Keratinocyte (primary cell): ENCODE measurements at regions not wholly inside any gene's neighbourhood (a gene's known extent, or its start where the extent isn't known, plus 50 kb on each side); places are given as distances from the start of the nearest gene placed in this dataset.

Source experiments
- DNase-seq: peaks from one replicate; pipeline ENCODE4 v3.0.0-alpha.2; 2011; ENCODE audit warnings: low read depth, missing footprints, low spot score
- FAIRE-seq: peaks from 2 replicates; lab custom pipeline; 2011; peaks lifted over from hg19 to GRCh38; lab: Jason Lieb, UNC
- H2AFZ ChIP-seq: 2 replicates; pipeline ENCODE4 v1.6.0; 2012; ENCODE audit warnings: low read length, control low read depth, inconsistent platforms; ENCODE audit not compliant: control insufficient read depth
- H3K27ac ChIP-seq: 2 replicates; pipeline ENCODE4 v1.5.1; 2011; ENCODE audit warnings: low read length; ENCODE audit not compliant: control insufficient read depth, insufficient read depth
- H3K27me3 ChIP-seq: 3 replicates; pipeline ENCODE4 v1.6.0; 2011; ENCODE audit warnings: low read length; ENCODE audit not compliant: control insufficient read depth, insufficient read depth; ENCODE audit errors: extremely low read depth
- H3K36me3 ChIP-seq, 2 experiments: 2 replicates in 1 of 2; 3 replicates in 1 of 2; pipeline ENCODE4 v1.5.1; 2011; ENCODE audit warnings: low read length in 2 of 2, mild to moderate bottlenecking in 1 of 2; ENCODE audit not compliant: control insufficient read depth in 2 of 2, insufficient read depth in 2 of 2; ENCODE audit errors: extremely low read depth in 1 of 2
- H3K4me1 ChIP-seq: 3 replicates; pipeline ENCODE4 v1.5.1; 2011; ENCODE audit warnings: low read length; ENCODE audit not compliant: control insufficient read depth, insufficient read depth; ENCODE audit errors: extremely low read depth
- H3K4me2 ChIP-seq: 3 replicates; pipeline ENCODE4 v1.6.0; 2011; ENCODE audit warnings: low read depth, low read length; ENCODE audit not compliant: control insufficient read depth, insufficient read depth; ENCODE audit errors: extremely low read depth
- H3K4me3 ChIP-seq, 3 experiments: fragments of 200-600 bp in 1 of 3; sonication (generic) in 1 of 3; 2 replicates in 2 of 3; 3 replicates in 1 of 3; pipeline ENCODE4 v1.5.1; 2011 to 2016; ENCODE audit warnings: low read length in 3 of 3, mild to moderate bottlenecking in 3 of 3, control low read depth in 2 of 3, inconsistent platforms in 1 of 3, low read depth in 1 of 3, mixed read lengths in 1 of 3, mixed run types in 1 of 3, moderate library complexity in 1 of 3; ENCODE audit not compliant: control insufficient read depth in 2 of 3, insufficient read depth in 2 of 3; ENCODE audit errors: extremely low read depth in 1 of 3
- H3K79me2 ChIP-seq: 2 replicates; pipeline ENCODE4 v1.6.0; 2012; ENCODE audit warnings: low read length; ENCODE audit not compliant: control insufficient read depth, insufficient read depth
- H3K9ac ChIP-seq: 3 replicates; pipeline ENCODE4 v1.6.0; 2011; ENCODE audit warnings: low read length; ENCODE audit not compliant: control insufficient read depth, insufficient read depth; ENCODE audit errors: extremely low read depth
- H3K9me1 ChIP-seq: 3 replicates; pipeline ENCODE4 v1.6.0; 2011; ENCODE audit warnings: low read length; ENCODE audit not compliant: control insufficient read depth, insufficient read depth; ENCODE audit errors: extremely low read depth
- H3K9me3 ChIP-seq: 2 replicates; pipeline ENCODE4 v1.5.1; 2012; ENCODE audit warnings: low read depth, low read length; ENCODE audit not compliant: control insufficient read depth
- H4K20me1 ChIP-seq: 3 replicates; pipeline ENCODE4 v1.6.0; 2011; ENCODE audit warnings: low read length; ENCODE audit not compliant: control insufficient read depth, insufficient read depth; ENCODE audit errors: extremely low read depth
- CTCF ChIP-seq, 3 experiments: IDR thresholded peaks in 1 of 3; conservative IDR thresholded peaks in 1 of 3; optimal IDR thresholded peaks in 1 of 3; 2 replicates in 2 of 3; 3 replicates in 1 of 3; pipeline versions ENCODE3 to v1.5.1; 2011; ENCODE audit warnings: low read length in 3 of 3, mild to moderate bottlenecking in 3 of 3, moderate library complexity in 2 of 3, control low read depth in 1 of 3, inconsistent platforms in 1 of 3; ENCODE audit not compliant: insufficient read depth in 2 of 3; ENCODE audit errors: extremely low read depth in 1 of 3
- EZH2 ChIP-seq: IDR thresholded peaks from one replicate; pipeline ENCODE4 v1.6.1; 2012; ENCODE audit warnings: inconsistent platforms, mild to moderate bottlenecking, low read length, moderate library complexity
- dilution Hi-C: fragments of 300-500 bp; cut with MboI; formaldehyde crosslinking; loops from one replicate; pipeline ENCODE4 v1.7.0; 2020; ENCODE audit warnings: low sequenced_read_pairs; ENCODE audit not compliant: extremely low pct_ligation_motif_present

GRCh38 chr3:118396491-118396890, 638.2 kb downstream of the IGSF11 start:
- Histone ChIP-seq H3K27me3 (no peaks in the 10 kb centered on the region), H3K27ac (no peak overlapping the region), H2AFZ (no peak overlapping the region), H4K20me1 (no peaks in the 10 kb centered on the region), H3K9ac (no peak overlapping the region), H3K36me3 (no peaks in the 10 kb centered on the region), H3K4me2 (no peak overlapping the region), H3K4me3 (no peak overlapping the region), H3K79me2 (no peaks in the 10 kb centered on the region), H3K4me1 (no peaks in the 10 kb centered on the region), H3K9me1 (no peaks in the 10 kb centered on the region), H3K9me3 (no peaks in the 10 kb centered on the region)
- TF ChIP-seq EZH2 (no peak), CTCF (optimal IDR thresholded peaks at IDR 0.05 in 1 of 3, IDR thresholded peaks at IDR 0.05 in 1 of 3, conservative IDR thresholded peaks at IDR 0.05 in 1 of 3; ENCODE audit: extremely low read depth in 1 of 3, insufficient read depth in 2 of 3, low read length in 3 of 3) (no peak)
- dilution Hi-C loops = no loop called here
- no peak for DNase-seq
- no peak for FAIRE-seq

GRCh38 chr3:118400086-118400485, 634.6 kb downstream of the IGSF11 start:
- Histone ChIP-seq H3K79me2 (no peaks in the 10 kb centered on the region), H3K4me3 (no peak overlapping the region), H3K9me1 (no peaks in the 10 kb centered on the region), H3K4me2 (no peak overlapping the region), H3K27me3 (no peaks in the 10 kb centered on the region), H4K20me1 (no peaks in the 10 kb centered on the region), H3K27ac (no peak overlapping the region), H2AFZ (no peak overlapping the region), H3K9ac (no peak overlapping the region), H3K4me1 (no peaks in the 10 kb centered on the region), H3K36me3 (no peaks in the 10 kb centered on the region), H3K9me3 (no peaks in the 10 kb centered on the region)
- dilution Hi-C loops = no loop called here
- no peak for DNase-seq
- TF ChIP-seq CTCF (optimal IDR thresholded peaks at IDR 0.05 in 1 of 3, IDR thresholded peaks at IDR 0.05 in 1 of 3, conservative IDR thresholded peaks at IDR 0.05 in 1 of 3; ENCODE audit: extremely low read depth in 1 of 3, insufficient read depth in 2 of 3, low read length in 3 of 3) (no peak), EZH2 (no peak)
- FAIRE-seq = no peak
